ENCODE measurements at regions not wholly inside any gene's neighbourhood (a gene's known extent, or its start where the extent isn't known, plus 50 kb on each side); places are given as distances from the start of the nearest gene placed in this dataset.

DNA sequence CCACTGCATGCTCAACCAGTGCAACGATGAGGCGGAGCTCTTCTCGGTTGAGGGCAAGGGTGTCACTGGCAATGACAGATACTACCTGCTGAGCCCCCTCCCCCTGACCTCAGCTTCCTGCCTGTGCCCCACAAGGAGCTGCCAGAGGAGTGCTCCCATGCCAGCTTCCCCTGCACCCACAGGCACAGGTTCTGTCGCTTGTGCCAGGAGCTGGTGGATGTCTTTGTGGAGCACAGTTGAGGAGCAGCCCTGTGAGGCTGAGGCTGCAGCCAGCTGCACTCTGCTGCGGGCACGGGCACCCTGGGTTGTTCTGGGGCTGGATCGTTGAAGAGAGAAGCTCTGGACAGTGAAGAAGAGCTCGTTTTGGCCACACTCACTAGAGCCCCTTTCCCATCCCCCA lies 165.3 kb upstream of the ZNF267 start:
- Histone ChIP-seq H3K4me1 (ENCODE audit: control insufficient read depth in 1 of 2, insufficient read depth in 2 of 2, low read depth in 1 of 2, low read length in 1 of 2) (peaks cover 0 to 6% of the 10 kb centered on the region in 2 experiments; a peak in 2 of 4 replicates), H3K79me2 (ENCODE audit: insufficient read depth) (no peaks in the 10 kb centered on the region), H4K20me1 (ENCODE audit: insufficient read depth) (no peaks in the 10 kb centered on the region), H3K9ac (no peak overlapping the region), H3K27me3 (ENCODE audit: insufficient read depth) (no peaks in the 10 kb centered on the region), H3K9me2 (no peaks in the 10 kb centered on the region), H3K36me3 (replicated peaks in 1 of 2; ENCODE audit: control insufficient read depth in 1 of 2, insufficient read depth in 2 of 2, low read length in 1 of 2) (peaks cover 4 to 52% of the 10 kb centered on the region in 2 experiments), H3F3A (replicated peaks; ENCODE audit: insufficient read depth) (peaks cover 3% of the 10 kb centered on the region), H3K9me3 (no peaks in the 10 kb centered on the region), H3K4me3 (ENCODE audit: low read depth in 2 of 2, low read length in 1 of 2) (no peak overlapping the region), H3K27ac (ENCODE audit: low read depth in 2 of 2, low read length in 1 of 2) (no peak overlapping the region), H3K4me2 (no peak overlapping the region), H2AFZ (ENCODE audit: low read depth) (no peak overlapping the region)
- TF ChIP-seq RFX5 (IDR thresholded peaks at IDR 0.05; ENCODE audit: low read length) (no peak), NFIC (IDR thresholded peaks at IDR 0.05; ENCODE audit: borderline replicate concordance) (no peak), GATA2 (CRISPR knock-in tag; IDR thresholded peaks at IDR 0.05) (no peak), NRF1 (IDR thresholded peaks at IDR 0.05; ENCODE audit: low read depth, low read length) (no peak), RXRA (IDR thresholded peaks at IDR 0.05; ENCODE audit: borderline replicate concordance, low read depth) (no peak), MXI1 (IDR thresholded peaks at IDR 0.05; ENCODE audit: low read depth, low read length) (no peak), FOXJ3 (CRISPR knock-in tag; IDR thresholded peaks at IDR 0.05) (no peak), SMC3 (IDR thresholded peaks at IDR 0.05; ENCODE audit: low read depth, low read length) (no peak), EP300 (IDR thresholded peaks at IDR 0.05; ENCODE audit: borderline replicate concordance in 1 of 2, low read depth in 1 of 2, low read length in 1 of 2) (no peak), ELF1 (IDR thresholded peaks at IDR 0.05) (no peak), TCF12 (IDR thresholded peaks at IDR 0.05) (no peak), TAF1 (IDR thresholded peaks at IDR 0.05; ENCODE audit: borderline replicate concordance, low read depth, low read length) (no peak)
- TF ChIP-seq, protein P1, sequence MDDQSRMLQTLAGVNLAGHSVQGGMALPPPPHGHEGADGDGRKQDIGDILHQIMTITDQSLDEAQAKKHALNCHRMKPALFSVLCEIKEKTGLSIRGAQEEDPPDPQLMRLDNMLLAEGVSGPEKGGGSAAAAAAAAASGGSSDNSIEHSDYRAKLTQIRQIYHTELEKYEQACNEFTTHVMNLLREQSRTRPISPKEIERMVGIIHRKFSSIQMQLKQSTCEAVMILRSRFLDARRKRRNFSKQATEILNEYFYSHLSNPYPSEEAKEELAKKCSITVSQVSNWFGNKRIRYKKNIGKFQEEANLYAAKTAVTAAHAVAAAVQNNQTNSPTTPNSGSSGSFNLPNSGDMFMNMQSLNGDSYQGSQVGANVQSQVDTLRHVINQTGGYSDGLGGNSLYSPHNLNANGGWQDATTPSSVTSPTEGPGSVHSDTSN (IDR thresholded peaks at IDR 0.05): no peak
- TF ChIP-seq, protein P2, sequence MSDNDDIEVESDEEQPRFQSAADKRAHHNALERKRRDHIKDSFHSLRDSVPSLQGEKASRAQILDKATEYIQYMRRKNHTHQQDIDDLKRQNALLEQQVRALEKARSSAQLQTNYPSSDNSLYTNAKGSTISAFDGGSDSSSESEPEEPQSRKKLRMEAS (IDR thresholded peaks at IDR 0.05; ENCODE audit: low read depth): no peak
- TF ChIP-seq, protein P3, sequence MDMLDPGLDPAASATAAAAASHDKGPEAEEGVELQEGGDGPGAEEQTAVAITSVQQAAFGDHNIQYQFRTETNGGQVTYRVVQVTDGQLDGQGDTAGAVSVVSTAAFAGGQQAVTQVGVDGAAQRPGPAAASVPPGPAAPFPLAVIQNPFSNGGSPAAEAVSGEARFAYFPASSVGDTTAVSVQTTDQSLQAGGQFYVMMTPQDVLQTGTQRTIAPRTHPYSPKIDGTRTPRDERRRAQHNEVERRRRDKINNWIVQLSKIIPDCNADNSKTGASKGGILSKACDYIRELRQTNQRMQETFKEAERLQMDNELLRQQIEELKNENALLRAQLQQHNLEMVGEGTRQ (IDR thresholded peaks at IDR 0.05; ENCODE audit: borderline replicate concordance, low read depth, low read length): no peak
- TF ChIP-seq, protein P4, sequence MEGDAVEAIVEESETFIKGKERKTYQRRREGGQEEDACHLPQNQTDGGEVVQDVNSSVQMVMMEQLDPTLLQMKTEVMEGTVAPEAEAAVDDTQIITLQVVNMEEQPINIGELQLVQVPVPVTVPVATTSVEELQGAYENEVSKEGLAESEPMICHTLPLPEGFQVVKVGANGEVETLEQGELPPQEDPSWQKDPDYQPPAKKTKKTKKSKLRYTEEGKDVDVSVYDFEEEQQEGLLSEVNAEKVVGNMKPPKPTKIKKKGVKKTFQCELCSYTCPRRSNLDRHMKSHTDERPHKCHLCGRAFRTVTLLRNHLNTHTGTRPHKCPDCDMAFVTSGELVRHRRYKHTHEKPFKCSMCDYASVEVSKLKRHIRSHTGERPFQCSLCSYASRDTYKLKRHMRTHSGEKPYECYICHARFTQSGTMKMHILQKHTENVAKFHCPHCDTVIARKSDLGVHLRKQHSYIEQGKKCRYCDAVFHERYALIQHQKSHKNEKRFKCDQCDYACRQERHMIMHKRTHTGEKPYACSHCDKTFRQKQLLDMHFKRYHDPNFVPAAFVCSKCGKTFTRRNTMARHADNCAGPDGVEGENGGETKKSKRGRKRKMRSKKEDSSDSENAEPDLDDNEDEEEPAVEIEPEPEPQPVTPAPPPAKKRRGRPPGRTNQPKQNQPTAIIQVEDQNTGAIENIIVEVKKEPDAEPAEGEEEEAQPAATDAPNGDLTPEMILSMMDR (IDR thresholded peaks at IDR 0.05): no peak
- TF ChIP-seq, protein P5, sequence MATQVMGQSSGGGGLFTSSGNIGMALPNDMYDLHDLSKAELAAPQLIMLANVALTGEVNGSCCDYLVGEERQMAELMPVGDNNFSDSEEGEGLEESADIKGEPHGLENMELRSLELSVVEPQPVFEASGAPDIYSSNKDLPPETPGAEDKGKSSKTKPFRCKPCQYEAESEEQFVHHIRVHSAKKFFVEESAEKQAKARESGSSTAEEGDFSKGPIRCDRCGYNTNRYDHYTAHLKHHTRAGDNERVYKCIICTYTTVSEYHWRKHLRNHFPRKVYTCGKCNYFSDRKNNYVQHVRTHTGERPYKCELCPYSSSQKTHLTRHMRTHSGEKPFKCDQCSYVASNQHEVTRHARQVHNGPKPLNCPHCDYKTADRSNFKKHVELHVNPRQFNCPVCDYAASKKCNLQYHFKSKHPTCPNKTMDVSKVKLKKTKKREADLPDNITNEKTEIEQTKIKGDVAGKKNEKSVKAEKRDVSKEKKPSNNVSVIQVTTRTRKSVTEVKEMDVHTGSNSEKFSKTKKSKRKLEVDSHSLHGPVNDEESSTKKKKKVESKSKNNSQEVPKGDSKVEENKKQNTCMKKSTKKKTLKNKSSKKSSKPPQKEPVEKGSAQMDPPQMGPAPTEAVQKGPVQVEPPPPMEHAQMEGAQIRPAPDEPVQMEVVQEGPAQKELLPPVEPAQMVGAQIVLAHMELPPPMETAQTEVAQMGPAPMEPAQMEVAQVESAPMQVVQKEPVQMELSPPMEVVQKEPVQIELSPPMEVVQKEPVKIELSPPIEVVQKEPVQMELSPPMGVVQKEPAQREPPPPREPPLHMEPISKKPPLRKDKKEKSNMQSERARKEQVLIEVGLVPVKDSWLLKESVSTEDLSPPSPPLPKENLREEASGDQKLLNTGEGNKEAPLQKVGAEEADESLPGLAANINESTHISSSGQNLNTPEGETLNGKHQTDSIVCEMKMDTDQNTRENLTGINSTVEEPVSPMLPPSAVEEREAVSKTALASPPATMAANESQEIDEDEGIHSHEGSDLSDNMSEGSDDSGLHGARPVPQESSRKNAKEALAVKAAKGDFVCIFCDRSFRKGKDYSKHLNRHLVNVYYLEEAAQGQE (IDR thresholded peaks at IDR 0.05; ENCODE audit: low read depth, low read length): no peak
- ChIA-PET POLR2A (no interaction called here), CTCF (interaction anchor here (6.5 kb wide), 1 partner anchor 11 kb away, joined by 30 read pairs; no protein-coding TSS in a partner anchor)
- WGBS (ENCODE audit: low lambda C conversion rate): no CpG with 5 or more reads among the region's 8 CpGs
- no peak for DNase-seq
